IMR-90 (cell line): ENCODE measurements at regions not wholly inside any gene's neighbourhood (a gene's known extent, or its start where the extent isn't known, plus 50 kb on each side); places are given as distances from the start of the nearest gene placed in this dataset.

Experiments
- ATAC-seq: fragments of 200-7000 bp; cut with Tn5 transposase; 2 replicates; pipeline ENCODE4 v1.9.1; 2020; ENCODE audit warnings: low read depth, mild to moderate bottlenecking, moderate library complexity
- BruUV-seq: library from RNA; stranded (reverse); fragments of 400-500 nt; replicated peaks from 2 replicates; lab custom pipeline; 2021; lab: Mats Ljungman, UMichigan
- CTCF ChIA-PET: fragments of 300-600 bp; formaldehyde crosslinking; extraction: SDS; loops from one replicate; lab custom pipeline; 2021; ENCODE audit warnings: antibody characterized with exemption; lab: Yijun Ruan, JAX
- POLR2A ChIA-PET: fragments of 300-600 bp; sonication (Branson Sonifier 250); formaldehyde crosslinking; loops from one replicate; lab custom pipeline; 2022; ENCODE audit warnings: antibody characterized with exemption; ENCODE audit not compliant: unreplicated experiment; lab: Charles Lee
- DNase-seq: peaks from one replicate; pipeline ENCODE4 v3.0.0; 2013
- H2AFZ ChIP-seq: replicated peaks from 2 replicates; pipeline ENCODE3; 2013; ENCODE audit warnings: low read length, mild to moderate bottlenecking; ENCODE audit not compliant: poor library complexity
- H2AK5ac ChIP-seq: 2 replicates; pipeline ENCODE4 v1.6.1; 2013; ENCODE audit warnings: low read depth, low read length, inconsistent platforms
- H2AK9ac ChIP-seq: replicated peaks from 2 replicates; pipeline ENCODE3; 2013; ENCODE audit warnings: mild to moderate bottlenecking, low read depth, low read length, moderate library complexity; ENCODE audit not compliant: poor library complexity
- H2BK120ac ChIP-seq: 2 replicates; pipeline ENCODE4 v1.6.1; 2013; ENCODE audit warnings: low read depth, low read length, inconsistent platforms
- H2BK15ac ChIP-seq: 3 replicates; pipeline ENCODE4 v1.6.1; 2013; ENCODE audit warnings: low read depth, low read length, inconsistent platforms
- H2BK20ac ChIP-seq: 2 replicates; pipeline ENCODE4 v1.6.1; 2013; ENCODE audit warnings: low read depth, mild to moderate bottlenecking, inconsistent platforms, low read length, moderate library complexity
- H2BK5ac ChIP-seq: 2 replicates; pipeline ENCODE4 v1.6.1; 2013; ENCODE audit warnings: mild to moderate bottlenecking, low read depth, low read length, inconsistent platforms; ENCODE audit not compliant: poor library complexity, severe bottlenecking
- H3K14ac ChIP-seq: replicated peaks from 2 replicates; pipeline ENCODE4 v1.6.1; 2013; ENCODE audit warnings: low read depth, low read length, inconsistent platforms
- H3K18ac ChIP-seq: 2 replicates; pipeline ENCODE4 v1.6.1; 2013; ENCODE audit warnings: low read depth, low read length, control low read depth
- H3K23ac ChIP-seq: 2 replicates; pipeline ENCODE4 v1.6.1; 2013; ENCODE audit warnings: low read depth, low read length, inconsistent platforms
- H3K27ac ChIP-seq: 2 replicates; pipeline ENCODE4 v1.5.1; 2013; ENCODE audit warnings: mild to moderate bottlenecking, control low read depth, low read length; ENCODE audit not compliant: insufficient read depth
- H3K27me3 ChIP-seq: 2 replicates; pipeline ENCODE4 v1.6.1; 2013; ENCODE audit warnings: low read length; ENCODE audit not compliant: control insufficient read depth, insufficient read depth
- H3K36me3 ChIP-seq: 2 replicates; pipeline ENCODE4 v1.6.1; 2013; ENCODE audit warnings: low read length, mixed read lengths; ENCODE audit not compliant: control insufficient read depth, insufficient read depth
- H3K4ac ChIP-seq: 2 replicates; pipeline ENCODE4 v1.6.1; 2013; ENCODE audit warnings: low read depth, low read length, inconsistent platforms
- H3K4me1 ChIP-seq: 2 replicates; pipeline ENCODE4 v1.6.1; 2013; ENCODE audit warnings: low read length, mixed read lengths; ENCODE audit not compliant: control insufficient read depth, insufficient read depth
- H3K4me2 ChIP-seq: 2 replicates; pipeline ENCODE4 v1.6.1; 2013; ENCODE audit warnings: low read depth, mild to moderate bottlenecking, control low read depth, low read length, moderate library complexity
- H3K4me3 ChIP-seq: 2 replicates; pipeline ENCODE4 v1.5.1; 2013; ENCODE audit warnings: low read depth, mild to moderate bottlenecking, control low read depth, low read length, moderate library complexity; ENCODE audit not compliant: insufficient read depth
- H3K56ac ChIP-seq: 2 replicates; pipeline ENCODE4 v1.6.1; 2013; ENCODE audit warnings: low read length, inconsistent platforms; ENCODE audit not compliant: insufficient read depth; ENCODE audit errors: extremely low read depth
- H3K79me1 ChIP-seq, 2 experiments: 2 replicates each; pipeline ENCODE4 v1.6.1; 2013; ENCODE audit warnings: low read length in 2 of 2, inconsistent platforms in 1 of 2, low read depth in 1 of 2
- H3K9ac ChIP-seq: 2 replicates; pipeline ENCODE4 v1.6.1; 2013; ENCODE audit warnings: low read depth, low read length, control low read depth
- H3K9me1 ChIP-seq: 2 replicates; pipeline ENCODE4 v1.6.1; 2013; ENCODE audit warnings: low read length, inconsistent platforms; ENCODE audit not compliant: insufficient read depth
- H3K9me3 ChIP-seq: 2 replicates; pipeline ENCODE4 v1.6.1; 2013; ENCODE audit warnings: low read length; ENCODE audit not compliant: control insufficient read depth, insufficient read depth
- H4K20me1 ChIP-seq: 2 replicates; pipeline ENCODE4 v1.6.1; 2013; ENCODE audit warnings: low read length, inconsistent platforms; ENCODE audit not compliant: insufficient read depth
- H4K5ac ChIP-seq: 2 replicates; pipeline ENCODE4 v1.6.1; 2013; ENCODE audit warnings: mild to moderate bottlenecking, low read depth, low read length, control low read depth
- H4K8ac ChIP-seq, 2 experiments: 2 replicates each; pipeline ENCODE4 v1.6.1; 2013; ENCODE audit warnings: low read depth in 2 of 2, low read length in 2 of 2, control low read depth in 1 of 2, inconsistent platforms in 1 of 2
- H4K91ac ChIP-seq: 2 replicates; pipeline ENCODE4 v1.6.1; 2013; ENCODE audit warnings: low read depth, low read length, inconsistent platforms; ENCODE audit not compliant: insufficient read depth
- MAZ ChIP-seq: IDR thresholded peaks from 2 replicates; pipeline ENCODE4 v1.6.1; 2012; ENCODE audit warnings: low read depth, mild to moderate bottlenecking, low read length, improper control_type of control experiment, moderate library complexity, borderline replicate concordance
- NFE2L2 ChIP-seq: fragments of 150-350 bp; IDR thresholded peaks from 2 replicates; pipeline ENCODE4 v1.6.1; 2016; ENCODE audit warnings: low read depth, mild to moderate bottlenecking, low read length
- RCOR1 ChIP-seq: IDR thresholded peaks from 2 replicates; pipeline ENCODE4 v1.6.1; 2012; ENCODE audit warnings: mild to moderate bottlenecking, low read length, improper control_type of control experiment; ENCODE audit not compliant: insufficient replicate concordance
- RFX5 ChIP-seq: IDR thresholded peaks from 2 replicates; pipeline ENCODE4 v1.8.0; 2012; ENCODE audit warnings: low read depth, mild to moderate bottlenecking, low read length, moderate library complexity
- WGBS, 2 experiments: methylation state at CpG; one replicate each; pipeline versions ENCODE4 v1.1.5 to v1.1.7; 2013; ENCODE audit warnings: missing lambda C conversion rate in 2 of 2; ENCODE audit not compliant: insufficient read length in 1 of 2; ENCODE audit errors: extremely low coverage in 2 of 2; 5-methylcytosine and 5-hydroxymethylcytosine counted together
- dilution Hi-C: fragments of 300-500 bp; cut with HindIII; formaldehyde crosslinking; loops from one replicate; pipeline ENCODE4 v1.14.3; 2018; ENCODE audit warnings: low sequenced_read_pairs; ENCODE audit not compliant: unreplicated experiment
- in situ Hi-C: fragments of 300-500 bp; cut with MboI; formaldehyde crosslinking; loops from 3 replicates; pipeline ENCODE4 v1.14.3; 2019; ENCODE audit warnings: low sequenced_read_pairs, inconsistent platforms, mixed read lengths
- intact Hi-C: fragments of 100-400 bp; cut with micrococcal nuclease; formaldehyde crosslinking; loops from 2 replicates; pipeline ENCODE4 v1.10.0; 2022
- TF ChIP-seq, protein P1 (sequence below): fragments of 150-350 bp; IDR thresholded peaks from 2 replicates; pipeline ENCODE4 v1.6.1; 2017; ENCODE audit warnings: mild to moderate bottlenecking, antibody characterized with exemption, low read length, low read depth

DNA sequence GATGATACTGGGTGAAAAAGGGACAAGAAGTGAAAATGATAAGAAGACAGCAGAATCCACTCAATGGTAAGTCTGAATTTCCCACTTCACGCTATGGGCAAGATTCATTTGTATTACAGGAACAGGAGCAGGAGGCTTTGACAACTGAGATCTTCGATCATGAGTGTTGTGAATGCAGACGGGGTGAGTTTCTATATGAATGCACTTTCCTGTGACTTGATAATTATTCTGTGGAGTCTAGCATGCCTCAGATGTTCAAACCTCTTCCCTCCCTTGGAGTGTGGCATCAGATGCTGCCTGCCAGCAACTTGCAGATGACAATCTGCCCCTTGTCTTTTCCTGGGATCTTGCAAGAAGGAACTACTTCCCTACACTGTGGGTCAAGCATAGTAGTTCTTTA, 225.4 kb downstream of the HLX start:
- no peak for TF ChIP-seq RCOR1
- TF ChIP-seq, protein P1, sequence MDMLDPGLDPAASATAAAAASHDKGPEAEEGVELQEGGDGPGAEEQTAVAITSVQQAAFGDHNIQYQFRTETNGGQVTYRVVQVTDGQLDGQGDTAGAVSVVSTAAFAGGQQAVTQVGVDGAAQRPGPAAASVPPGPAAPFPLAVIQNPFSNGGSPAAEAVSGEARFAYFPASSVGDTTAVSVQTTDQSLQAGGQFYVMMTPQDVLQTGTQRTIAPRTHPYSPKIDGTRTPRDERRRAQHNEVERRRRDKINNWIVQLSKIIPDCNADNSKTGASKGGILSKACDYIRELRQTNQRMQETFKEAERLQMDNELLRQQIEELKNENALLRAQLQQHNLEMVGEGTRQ: no peak
- TF ChIP-seq NFE2L2: no peak
- TF ChIP-seq MAZ: no peak
- TF ChIP-seq RFX5: no peak
- no peak overlapping the region for H2BK5ac ChIP-seq
- no peak overlapping the region for H4K91ac ChIP-seq
- dilution Hi-C loops: no loop called here
- H2AK9ac ChIP-seq: no peak overlapping the region
- H3K4me1 ChIP-seq: peaks cover 3% of the 10 kb centered on the region
- H4K8ac ChIP-seq: no peak overlapping the region
- no peak for ATAC-seq
- no peak overlapping the region for H2BK15ac ChIP-seq
- H3K27ac ChIP-seq: no peak overlapping the region
- no peak overlapping the region for H2AFZ ChIP-seq
- no peak overlapping the region for H3K4me3 ChIP-seq
- no peaks in the 10 kb centered on the region for H4K20me1 ChIP-seq
- H3K4me2 ChIP-seq: no peak overlapping the region
- H2BK120ac ChIP-seq: no peak overlapping the region
- no peaks in the 10 kb centered on the region for H3K79me1 ChIP-seq
- in situ Hi-C loops: no loop called here
- no peak overlapping the region for H3K9ac ChIP-seq
- no peak overlapping the region for H2AK5ac ChIP-seq
- no peak overlapping the region for H3K56ac ChIP-seq
- no peak overlapping the region for H2BK20ac ChIP-seq
- BruUV-seq: no TSS peak
- H3K23ac ChIP-seq: no peak overlapping the region
- no peaks in the 10 kb centered on the region for H3K36me3 ChIP-seq
- H3K4ac ChIP-seq: no peak overlapping the region
- no CpG with 5 or more reads among the region's 3 CpGs for WGBS, 2 experiments
- H3K27me3 ChIP-seq: no peaks in the 10 kb centered on the region
- H3K18ac ChIP-seq: no peak overlapping the region
- no peak overlapping the region for H4K5ac ChIP-seq
- POLR2A ChIA-PET: no interaction called here
- CTCF ChIA-PET: no interaction called here
- DNase-seq: no peak
- intact Hi-C loops: no loop called here
- peaks cover 3% of the 10 kb centered on the region for H3K9me1 ChIP-seq
- H3K9me3 ChIP-seq: no peaks in the 10 kb centered on the region; the same call in 1 of the 2 replicates
- H3K14ac ChIP-seq: no peak overlapping the region
